Mesenchymal stem cell (in vitro differentiated cells and primary cell): ENCODE measurements at regions not wholly inside any gene's neighbourhood (a gene's known extent, or its start where the extent isn't known, plus 50 kb on each side); places are given as distances from the start of the nearest gene placed in this dataset.
A peak's percentile ranks its signal among the peaks of the same experiment; 100 is the strongest.

Source experiments
- DNase-seq: peaks from one replicate; pipeline ENCODE4 v3.0.0-alpha.2; 2013
- H2AFZ ChIP-seq: one replicate; pipeline ENCODE4 v1.6.1; 2013; ENCODE audit warnings: low read depth, mild to moderate bottlenecking, control low read depth, inconsistent platforms, low read length, moderate library complexity
- H2AK5ac ChIP-seq: 2 replicates; pipeline ENCODE4 v1.6.1; 2013; ENCODE audit warnings: low read length, moderate library complexity, mild to moderate bottlenecking, inconsistent platforms; ENCODE audit not compliant: severe bottlenecking
- H2BK120ac ChIP-seq: one replicate; pipeline ENCODE4 v1.6.1; 2013; ENCODE audit warnings: low read depth, mild to moderate bottlenecking, inconsistent platforms, low read length, moderate library complexity
- H2BK12ac ChIP-seq, 2 experiments: one replicate each; pipeline ENCODE4 v1.6.1; 2013; ENCODE audit warnings: inconsistent platforms in 2 of 2, low read length in 2 of 2, mild to moderate bottlenecking in 2 of 2, moderate library complexity in 2 of 2, control low read depth in 1 of 2
- H2BK15ac ChIP-seq: one replicate; pipeline ENCODE4 v1.6.1; 2013; ENCODE audit warnings: mild to moderate bottlenecking, low read depth, inconsistent platforms; ENCODE audit not compliant: poor library complexity, severe bottlenecking
- H2BK5ac ChIP-seq: 2 replicates; pipeline ENCODE4 v1.6.1; 2013; ENCODE audit warnings: low read depth, mild to moderate bottlenecking, low read length, control low read depth, inconsistent platforms; ENCODE audit not compliant: poor library complexity, severe bottlenecking
- H3K14ac ChIP-seq, 2 experiments: one replicate each; pipeline ENCODE4 v1.6.1; 2013; ENCODE audit warnings: inconsistent platforms in 2 of 2, low read length in 2 of 2, control low read depth in 1 of 2, mild to moderate bottlenecking in 1 of 2, moderate library complexity in 1 of 2
- H3K18ac ChIP-seq, 2 experiments: one replicate each; pipeline ENCODE4 v1.6.1; 2013; ENCODE audit warnings: inconsistent platforms in 2 of 2, low read length in 2 of 2, control low read depth in 1 of 2, low read depth in 1 of 2, mild to moderate bottlenecking in 1 of 2
- H3K23ac ChIP-seq, 2 experiments: one replicate each; pipeline ENCODE4 v1.6.1; 2013; ENCODE audit warnings: inconsistent platforms in 2 of 2, low read length in 2 of 2, mild to moderate bottlenecking in 2 of 2, moderate library complexity in 2 of 2, control low read depth in 1 of 2
- H3K27ac ChIP-seq: 2 replicates; pipeline ENCODE4 v1.5.1; 2013; ENCODE audit warnings: mild to moderate bottlenecking, moderate library complexity, low read length, control low read depth, inconsistent platforms; ENCODE audit not compliant: poor library complexity, severe bottlenecking
- H3K27me3 ChIP-seq, 2 experiments: 2 replicates each; pipeline versions ENCODE4 v1.6.1 to v1.7.0; 2013; ENCODE audit warnings: low read length in 2 of 2, mild to moderate bottlenecking in 2 of 2, moderate library complexity in 2 of 2, control low read depth in 1 of 2, inconsistent platforms in 1 of 2; ENCODE audit not compliant: control insufficient read depth in 1 of 2, insufficient read depth in 1 of 2
- H3K36me3 ChIP-seq, 2 experiments: 2 replicates each; pipeline versions ENCODE4 v1.6.1 to v1.7.0; 2013; ENCODE audit warnings: low read length in 2 of 2, control low read depth in 1 of 2, inconsistent platforms in 1 of 2, low read depth in 1 of 2, mild to moderate bottlenecking in 1 of 2; ENCODE audit not compliant: insufficient read depth in 2 of 2, control insufficient read depth in 1 of 2
- H3K4ac ChIP-seq, 2 experiments: one replicate each; pipeline ENCODE4 v1.6.1; 2013; ENCODE audit warnings: inconsistent platforms in 2 of 2, low read length in 2 of 2, mild to moderate bottlenecking in 2 of 2, moderate library complexity in 2 of 2, control low read depth in 1 of 2, low read depth in 1 of 2
- H3K4me1 ChIP-seq: 2 replicates; pipeline ENCODE4 v1.6.1; 2013; ENCODE audit warnings: low read depth, low read length, control low read depth; ENCODE audit not compliant: control insufficient read depth, insufficient read depth
- H3K4me2 ChIP-seq: 2 replicates; pipeline ENCODE4 v1.6.1; 2013; ENCODE audit warnings: low read length, mild to moderate bottlenecking, inconsistent platforms; ENCODE audit not compliant: poor library complexity, severe bottlenecking
- H3K4me3 ChIP-seq, 2 experiments: 2 replicates each; pipeline versions ENCODE4 v1.5.1 to v1.7.0; 2013; ENCODE audit warnings: low read length in 2 of 2, mild to moderate bottlenecking in 2 of 2, control low read depth in 1 of 2, low read depth in 1 of 2; ENCODE audit not compliant: insufficient read depth in 1 of 2
- H3K79me1 ChIP-seq: replicated peaks from 2 replicates; pipeline ENCODE4 v1.6.1; 2013; ENCODE audit warnings: mild to moderate bottlenecking, control low read depth, low read length, inconsistent platforms; ENCODE audit not compliant: poor library complexity, severe bottlenecking
- H3K9ac ChIP-seq: 2 replicates; pipeline ENCODE4 v1.7.0; 2013; ENCODE audit warnings: mild to moderate bottlenecking, low read length, moderate library complexity
- H3K9me3 ChIP-seq: 2 replicates; pipeline ENCODE4 v1.7.0; 2013; ENCODE audit warnings: mild to moderate bottlenecking, low read length; ENCODE audit not compliant: control insufficient read depth
- H4K8ac ChIP-seq: one replicate; pipeline ENCODE4 v1.6.1; 2013; ENCODE audit warnings: inconsistent platforms, mild to moderate bottlenecking, low read length, moderate library complexity
- H4K91ac ChIP-seq: one replicate; pipeline ENCODE4 v1.6.1; 2013; ENCODE audit warnings: mild to moderate bottlenecking, low read length, inconsistent platforms
- WGBS: methylation state at CpG from one replicate; pipeline ENCODE4 v1.1.7; 2013; ENCODE audit warnings: mixed read lengths; 5-methylcytosine and 5-hydroxymethylcytosine counted together

GRCh38 chr16:11464241-11464640 lies 119.0 kb downstream of the RMI2 start:
- Histone ChIP-seq H2AFZ (no peak overlapping the region), H2BK5ac (no peak overlapping the region)

GRCh38 chr16:11465675-11466074 lies 120.4 kb downstream of the RMI2 start:
- Histone ChIP-seq H2BK5ac (no peak overlapping the region), H3K36me3 (no peaks in the 10 kb centered on the region), H3K4me2 (no peak overlapping the region), H3K18ac (no peak overlapping the region), H2BK12ac (no peak overlapping the region), H4K91ac (no peak overlapping the region), H3K4me3 (no peak overlapping the region), H3K27me3 (peaks cover 42 to 64% of the 10 kb centered on the region in 2 experiments), H3K4ac (no peak overlapping the region), H2BK15ac (no peak overlapping the region), H3K9ac (no peak overlapping the region), H3K23ac (no peak overlapping the region), H3K79me1 (no peaks in the 10 kb centered on the region), H3K14ac (no peak overlapping the region), H3K4me1 (no peaks in the 10 kb centered on the region), H3K9me3 (no peaks in the 10 kb centered on the region), H4K8ac (no peak overlapping the region), H2AFZ (no peak overlapping the region), H2AK5ac (no peak overlapping the region), H2BK120ac (no peak overlapping the region), H3K27ac (no peak overlapping the region)
- DNase-seq, result no peak
- WGBS, result 93% methylated on average over 5 of the region's 5 CpGs

More at GRCh38 chr16:11464241-11464640, 119.0 kb downstream of the RMI2 start:
- Histone ChIP-seq H2AK5ac (no peak overlapping the region), H2BK12ac (no peak overlapping the region), H3K14ac (no peak overlapping the region), H2BK120ac (no peak overlapping the region), H3K9me3 (no peaks in the 10 kb centered on the region), H3K27me3 (peaks cover 39 to 60% of the 10 kb centered on the region in 2 experiments), H3K79me1 (no peaks in the 10 kb centered on the region), H3K4me1 (no peaks in the 10 kb centered on the region), H4K8ac (no peak overlapping the region), H3K4me2 (no peak overlapping the region), H3K23ac (no peak overlapping the region), H3K4ac (no peak overlapping the region), H4K91ac (no peak overlapping the region), H2BK15ac (no peak overlapping the region), H3K36me3 (no peaks in the 10 kb centered on the region), H3K27ac (no peak overlapping the region), H3K4me3 (no peak overlapping the region), H3K9ac (no peak overlapping the region), H3K18ac (no peak overlapping the region)
- 77% methylated on average over 9 of the region's 9 CpGs for WGBS
- DNase-seq, result no peak

DNA sequence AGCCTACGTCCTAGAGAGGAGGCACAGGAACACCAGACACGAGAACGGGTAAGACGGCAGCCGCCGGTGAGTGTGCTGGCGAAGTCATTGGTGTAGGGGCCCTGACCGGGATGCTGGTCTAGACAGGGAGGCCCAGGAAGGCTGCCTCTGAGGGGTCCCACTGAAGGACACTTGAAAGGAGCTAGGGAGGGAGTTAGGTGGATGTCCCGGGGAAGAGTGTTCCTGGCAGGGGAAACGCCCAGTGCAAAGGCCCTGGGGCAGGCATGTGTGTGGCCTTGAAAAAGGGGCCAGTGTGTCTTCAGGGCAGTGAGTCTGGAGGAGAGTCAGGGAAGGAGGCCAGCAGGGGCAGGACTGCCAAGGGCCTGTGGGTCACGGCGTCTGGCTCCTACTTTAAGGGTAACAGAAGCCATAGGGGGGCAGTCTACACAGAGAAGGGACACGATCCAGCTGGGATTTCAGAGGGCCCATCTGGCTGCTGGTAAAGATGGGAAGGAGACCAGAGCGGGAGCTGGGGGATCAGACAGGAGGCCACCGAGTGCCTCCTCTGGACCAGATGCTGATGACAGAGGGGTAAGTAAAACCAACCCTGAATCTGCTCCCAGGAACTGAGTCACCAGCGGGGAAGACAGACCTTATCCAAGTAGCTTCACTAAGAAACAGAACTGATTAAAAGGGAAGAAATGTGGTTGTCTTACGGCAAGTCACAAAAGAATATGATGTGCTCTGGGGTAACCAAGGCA lies 115.9 kb downstream of the LITAF start:
- no peak overlapping the region for H2BK15ac ChIP-seq
- no peak overlapping the region for H2AFZ ChIP-seq
- WGBS, result 92% methylated on average over 16 of the region's 17 CpGs
- H3K27ac ChIP-seq, result no peak overlapping the region
- H3K4me1 ChIP-seq, result no peaks in the 10 kb centered on the region
- no peak overlapping the region for H2AK5ac ChIP-seq
- H3K79me1 ChIP-seq, result no peaks in the 10 kb centered on the region
- no peak overlapping the region for H2BK120ac ChIP-seq
- H3K27me3 ChIP-seq, result peaks cover 38% of the 10 kb centered on the region in 2 experiments
- H3K9me3 ChIP-seq, result no peaks in the 10 kb centered on the region
- H3K4me2 ChIP-seq, result no peak overlapping the region
- H3K4ac ChIP-seq, result no peak overlapping the region
- no peak overlapping the region for H3K9ac ChIP-seq
- no peak for DNase-seq
- H4K91ac ChIP-seq, result no peak overlapping the region
- no peak overlapping the region for H3K23ac ChIP-seq
- H3K36me3 ChIP-seq, result no peaks in the 10 kb centered on the region
- no peak overlapping the region for H2BK12ac ChIP-seq
- H4K8ac ChIP-seq, result no peak overlapping the region
- no peak overlapping the region for H3K18ac ChIP-seq
- H3K14ac ChIP-seq, result no peak overlapping the region
- no peak overlapping the region for H2BK5ac ChIP-seq
- H3K4me3 ChIP-seq, result no peak overlapping the region

DNA sequence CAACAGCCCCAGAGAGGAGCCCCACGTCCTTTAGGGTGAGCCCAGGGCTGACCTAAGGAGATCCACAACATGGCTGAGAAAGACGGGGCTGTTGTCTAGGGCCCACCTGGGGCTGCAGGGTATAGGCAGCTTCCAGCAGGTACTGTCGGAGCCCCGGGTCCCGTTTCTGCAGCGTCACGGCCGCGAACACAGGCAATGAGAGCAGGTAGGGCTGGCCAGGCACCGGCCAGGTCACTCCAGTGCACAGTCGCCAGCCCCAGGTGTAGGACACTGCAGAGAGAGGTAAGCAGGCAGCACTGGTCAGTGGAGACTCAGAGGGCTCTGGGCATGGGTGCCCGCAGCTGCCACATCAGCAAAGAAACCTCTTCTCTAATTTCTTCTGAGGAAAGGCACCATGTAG lies 115.2 kb downstream of the LITAF start:
- no peak overlapping the region for H2AK5ac ChIP-seq
- no peak overlapping the region for H2BK120ac ChIP-seq
- H3K4me3 ChIP-seq, result no peak overlapping the region
- no peak overlapping the region for H3K4ac ChIP-seq
- H2AFZ ChIP-seq, result no peak overlapping the region
- WGBS, result 86% methylated on average over 12 of the region's 12 CpGs
- no peak overlapping the region for H2BK5ac ChIP-seq
- H3K79me1 ChIP-seq, result no peaks in the 10 kb centered on the region
- no peak overlapping the region for H4K8ac ChIP-seq
- no peak overlapping the region for H3K23ac ChIP-seq
- no peak overlapping the region for H3K18ac ChIP-seq
- H3K36me3 ChIP-seq, result no peaks in the 10 kb centered on the region
- no peaks in the 10 kb centered on the region for H3K4me1 ChIP-seq
- H3K27ac ChIP-seq, result no peak overlapping the region
- peaks cover 44 to 45% of the 10 kb centered on the region in 2 experiments for H3K27me3 ChIP-seq
- H3K14ac ChIP-seq, result no peak overlapping the region
- H4K91ac ChIP-seq, result peak overlapping the region; percentile 12
- no peak overlapping the region for H3K4me2 ChIP-seq
- H3K9me3 ChIP-seq, result no peaks in the 10 kb centered on the region
- no peak overlapping the region for H3K9ac ChIP-seq
- no peak overlapping the region for H2BK15ac ChIP-seq
- no peak overlapping the region for H2BK12ac ChIP-seq
- DNase-seq, result no peak
